Left lung (tissue), 4 donors: ENCODE measurements at regions not wholly inside any gene's neighbourhood (a gene's known extent, or its start where the extent isn't known, plus 50 kb on each side); places are given as distances from the start of the nearest gene placed in this dataset.

Source experiments
- ATAC-seq: fragments of 200-7000 bp; cut with Tn5 transposase; one replicate; pipeline ENCODE4 v1.9.1; 2020; ENCODE audit warnings: moderate library complexity
- DNase-seq, 4 donors: peaks; one replicate each; pipeline ENCODE4 v3.0.0-alpha.2; 2013 to 2020
- H3K27ac ChIP-seq, 2 donors: fragments of 200-600 bp; sonication (generic) in 1 of 2; one replicate each; pipeline versions ENCODE4 v1.5.0 to v1.8.0; 2020 to 2021
- H3K27me3 ChIP-seq, 2 donors: fragments of 200-600 bp; sonication (generic) in 1 of 2; one replicate each; pipeline versions ENCODE4 v1.5.0 to v1.8.0; 2020 to 2021
- H3K36me3 ChIP-seq, 2 donors: fragments of 200-600 bp; sonication (generic) in 1 of 2; one replicate each; pipeline versions ENCODE4 v1.5.0 to v1.8.0; 2020 to 2021
- H3K4me1 ChIP-seq, 2 donors: fragments of 200-600 bp; one replicate each; pipeline ENCODE4 v1.8.0; 2021
- H3K4me3 ChIP-seq, 2 donors: fragments of 200-600 bp; sonication (generic) in 1 of 2; one replicate each; pipeline versions ENCODE4 v1.5.0 to v1.8.0; 2020 to 2021; ENCODE audit warnings: mild to moderate bottlenecking in 1 of 2
- H3K9me3 ChIP-seq, 2 donors: fragments of 200-600 bp; sonication (generic) in 1 of 2; one replicate each; pipeline versions ENCODE4 v1.5.0 to v1.8.0; 2020 to 2021
- intact Hi-C, 2 donors: fragments of 100-400 bp; cut with DNase I; formaldehyde crosslinking; loops; one replicate each; pipeline versions ENCODE4 v1.11.2 to v1.14.2; 2022
- TF ChIP-seq, protein P1 (sequence below), 2 donors: fragments of 200-600 bp; sonication (generic) in 1 of 2; IDR thresholded peaks; one replicate each; pipeline versions ENCODE4 v1.5.0 to v1.8.0; 2021; ENCODE audit warnings: antibody characterized with exemption in 2 of 2
- donor health status: DM: no; HTN: yes; CAD: no.
- donor health status: DM: no; HTN: no; CAD: no.

DNA sequence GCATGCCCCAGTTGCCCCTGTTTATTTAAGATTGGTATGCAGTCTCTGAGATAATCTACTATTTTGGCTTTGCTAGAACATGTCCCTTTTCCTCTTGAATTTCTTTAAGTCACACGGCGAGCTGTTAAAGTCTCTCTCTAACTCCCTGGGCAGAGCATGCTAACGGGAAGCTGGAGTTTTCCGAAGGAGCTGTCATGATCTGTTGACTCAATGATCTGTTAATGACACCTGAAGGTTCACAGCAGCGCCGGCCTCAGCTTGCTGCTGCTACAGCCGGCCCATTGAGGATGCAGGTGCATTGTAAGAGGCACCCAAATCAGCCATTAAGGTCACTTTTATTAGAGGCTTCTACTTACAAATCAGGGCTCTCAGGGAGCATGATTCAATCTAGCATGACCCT is 1203.4 kb downstream of the MAT2B start:
- ATAC-seq = no peak
- no peaks in the 10 kb centered on the region for H3K4me1 ChIP-seq
- no peak overlapping the region for H3K27ac ChIP-seq
- no peaks in the 10 kb centered on the region for H3K9me3 ChIP-seq
- H3K36me3 ChIP-seq = no peaks in the 10 kb centered on the region
- H3K4me3 ChIP-seq = no peak overlapping the region
- TF ChIP-seq, protein P1, sequence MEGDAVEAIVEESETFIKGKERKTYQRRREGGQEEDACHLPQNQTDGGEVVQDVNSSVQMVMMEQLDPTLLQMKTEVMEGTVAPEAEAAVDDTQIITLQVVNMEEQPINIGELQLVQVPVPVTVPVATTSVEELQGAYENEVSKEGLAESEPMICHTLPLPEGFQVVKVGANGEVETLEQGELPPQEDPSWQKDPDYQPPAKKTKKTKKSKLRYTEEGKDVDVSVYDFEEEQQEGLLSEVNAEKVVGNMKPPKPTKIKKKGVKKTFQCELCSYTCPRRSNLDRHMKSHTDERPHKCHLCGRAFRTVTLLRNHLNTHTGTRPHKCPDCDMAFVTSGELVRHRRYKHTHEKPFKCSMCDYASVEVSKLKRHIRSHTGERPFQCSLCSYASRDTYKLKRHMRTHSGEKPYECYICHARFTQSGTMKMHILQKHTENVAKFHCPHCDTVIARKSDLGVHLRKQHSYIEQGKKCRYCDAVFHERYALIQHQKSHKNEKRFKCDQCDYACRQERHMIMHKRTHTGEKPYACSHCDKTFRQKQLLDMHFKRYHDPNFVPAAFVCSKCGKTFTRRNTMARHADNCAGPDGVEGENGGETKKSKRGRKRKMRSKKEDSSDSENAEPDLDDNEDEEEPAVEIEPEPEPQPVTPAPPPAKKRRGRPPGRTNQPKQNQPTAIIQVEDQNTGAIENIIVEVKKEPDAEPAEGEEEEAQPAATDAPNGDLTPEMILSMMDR (IDR thresholded peaks at IDR 0.05) = no peak
- no peak for DNase-seq
- no peaks in the 10 kb centered on the region for H3K27me3 ChIP-seq
- intact Hi-C loops = no loop called here

DNA sequence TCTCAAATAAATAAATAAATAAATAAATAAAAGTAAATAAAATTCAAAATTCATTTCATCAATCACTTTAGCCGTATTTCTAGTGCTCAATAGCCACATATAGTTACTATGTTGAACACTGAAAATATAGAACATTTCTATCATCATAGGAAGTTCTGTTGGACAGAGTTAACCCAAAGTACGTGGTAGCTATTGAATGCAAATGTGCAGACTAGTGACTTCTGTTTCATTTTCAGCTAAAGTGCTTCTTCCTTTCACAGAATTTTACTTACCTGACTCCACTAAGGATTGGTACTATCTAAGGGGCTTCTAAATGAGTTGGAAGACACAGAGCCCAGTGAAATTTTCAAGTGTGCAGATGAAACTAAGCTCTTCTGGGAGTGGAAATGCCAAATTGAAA is 1208.3 kb downstream of the MAT2B start:
- intact Hi-C loops = no loop called here
- Histone ChIP-seq H3K4me3 (no peak overlapping the region), H3K4me1 (no peaks in the 10 kb centered on the region), H3K27me3 (no peaks in the 10 kb centered on the region), H3K27ac (no peak overlapping the region), H3K36me3 (no peaks in the 10 kb centered on the region), H3K9me3 (no peaks in the 10 kb centered on the region)
- TF ChIP-seq, protein P1 (IDR thresholded peaks at IDR 0.05) = no peak
- DNase-seq = no peak
- ATAC-seq = no peak

GRCh38 chr5:164721116-164721515 is 1215.7 kb downstream of the MAT2B start:
- TF ChIP-seq, protein P1 (IDR thresholded peaks at IDR 0.05) = no peak
- no peak overlapping the region for H3K27ac ChIP-seq
- H3K9me3 ChIP-seq = no peaks in the 10 kb centered on the region
- H3K4me1 ChIP-seq = no peaks in the 10 kb centered on the region
- intact Hi-C loops = no loop called here
- H3K4me3 ChIP-seq = no peak overlapping the region
- no peaks in the 10 kb centered on the region for H3K36me3 ChIP-seq
- no peaks in the 10 kb centered on the region for H3K27me3 ChIP-seq
- ATAC-seq (no peak), DNase-seq (no peak)

DNA sequence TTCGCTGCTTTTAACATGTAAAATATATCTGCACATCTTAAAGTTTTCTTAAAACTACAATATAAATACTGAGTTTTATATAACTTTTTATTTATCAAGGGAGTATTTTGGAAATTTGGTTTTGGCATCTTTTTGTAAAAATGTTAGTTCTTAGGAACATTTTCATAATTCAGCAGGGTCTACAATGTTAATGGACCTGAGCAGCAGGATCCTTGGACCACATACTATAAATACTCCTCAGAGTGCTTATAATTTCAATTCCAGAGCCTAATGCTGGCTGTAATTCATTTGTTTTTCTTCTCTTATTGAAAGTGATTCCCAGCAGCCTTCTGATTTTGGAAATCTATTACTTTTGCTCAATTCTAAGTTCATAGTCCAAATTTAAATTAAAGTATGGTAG is 1216.2 kb downstream of the MAT2B start:
- no peaks in the 10 kb centered on the region for H3K4me1 ChIP-seq
- no peaks in the 10 kb centered on the region for H3K27me3 ChIP-seq
- TF ChIP-seq, protein P1 (IDR thresholded peaks at IDR 0.05) = no peak
- intact Hi-C loops = no loop called here
- no peaks in the 10 kb centered on the region for H3K9me3 ChIP-seq
- no peak overlapping the region for H3K4me3 ChIP-seq
- DNase-seq (no peak), ATAC-seq (no peak)
- no peaks in the 10 kb centered on the region for H3K36me3 ChIP-seq
- H3K27ac ChIP-seq = no peak overlapping the region

DNA sequence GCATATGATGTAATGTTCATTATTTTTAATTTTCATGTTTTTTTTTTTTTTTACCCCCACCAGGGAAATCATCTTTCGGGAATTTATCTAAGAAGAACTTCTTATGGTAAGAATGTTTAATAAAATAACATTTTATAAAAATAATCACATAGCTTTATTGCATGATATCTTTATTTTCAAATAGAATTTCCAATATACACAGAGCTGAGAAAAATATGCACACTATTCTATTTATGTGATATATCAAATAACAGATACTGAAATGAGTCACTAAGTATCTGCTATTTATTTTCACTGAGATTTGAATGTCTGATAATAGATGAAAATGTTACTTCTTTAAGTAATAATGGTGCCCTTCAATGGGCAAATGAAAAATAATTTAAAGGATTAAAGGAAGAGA is 1217.3 kb downstream of the MAT2B start:
- ATAC-seq = no peak
- no peaks in the 10 kb centered on the region for H3K36me3 ChIP-seq
- no peaks in the 10 kb centered on the region for H3K27me3 ChIP-seq
- H3K27ac ChIP-seq = no peak overlapping the region
- H3K4me1 ChIP-seq = no peaks in the 10 kb centered on the region
- intact Hi-C loops = no loop called here
- DNase-seq = no peak
- H3K4me3 ChIP-seq = no peak overlapping the region
- no peaks in the 10 kb centered on the region for H3K9me3 ChIP-seq
- TF ChIP-seq, protein P1 (IDR thresholded peaks at IDR 0.05) = no peak
